GM18873 (cell line): ENCODE measurements at regions not wholly inside any gene's neighbourhood (a gene's known extent, or its start where the extent isn't known, plus 50 kb on each side); places are given as distances from the start of the nearest gene placed in this dataset.

Experiments
- ATAC-seq: cut with Tn5 transposase; IDR thresholded peaks from one replicate; pipeline ENCODE4 v1.9.1; 2021; ENCODE audit warnings: mild to moderate bottlenecking, moderate library complexity, moderate number of reproducible peaks; ENCODE audit not compliant: unreplicated experiment, low FRiP score

DNA sequence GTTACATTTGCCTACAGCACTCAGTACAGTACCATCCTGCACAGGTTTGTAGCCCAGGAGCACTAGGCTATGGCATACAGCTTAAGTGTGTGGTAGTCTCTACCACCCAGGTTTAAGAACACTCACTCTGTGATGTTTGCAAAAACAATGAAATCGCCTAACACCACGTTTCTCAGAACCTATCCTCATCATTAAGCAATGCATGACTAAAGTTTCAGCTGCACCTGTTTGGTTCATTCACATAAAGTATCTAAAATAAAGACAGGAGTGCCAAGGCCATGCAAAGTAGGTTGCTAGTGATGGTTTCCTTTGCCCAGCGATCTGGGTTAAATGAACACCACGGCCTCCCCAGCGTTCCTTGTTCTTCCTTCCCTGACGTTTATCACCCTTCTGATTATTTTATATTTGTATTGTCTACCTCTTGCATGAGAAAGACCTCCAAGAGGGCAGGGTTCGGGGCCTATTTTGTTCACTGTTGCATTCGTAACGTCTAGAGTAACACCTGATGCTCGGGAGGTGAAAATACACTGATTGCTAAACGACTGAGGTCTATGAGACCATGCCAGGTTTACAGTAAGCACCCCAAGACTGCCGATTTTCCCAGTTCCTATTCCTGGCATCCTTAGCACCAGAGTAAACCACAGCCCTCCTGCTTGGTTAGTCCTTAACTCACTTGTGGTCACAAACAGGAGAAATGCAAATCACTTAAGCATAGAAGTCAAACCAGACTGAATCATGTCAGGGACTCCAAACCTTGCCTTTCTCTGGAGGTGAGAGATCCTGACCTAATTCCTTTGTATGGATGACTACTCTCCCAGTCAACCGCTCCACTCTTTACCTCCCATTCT, 204.1 kb upstream of the NFE2L3 start:
- ATAC-seq = peak; percentile 34

DNA sequence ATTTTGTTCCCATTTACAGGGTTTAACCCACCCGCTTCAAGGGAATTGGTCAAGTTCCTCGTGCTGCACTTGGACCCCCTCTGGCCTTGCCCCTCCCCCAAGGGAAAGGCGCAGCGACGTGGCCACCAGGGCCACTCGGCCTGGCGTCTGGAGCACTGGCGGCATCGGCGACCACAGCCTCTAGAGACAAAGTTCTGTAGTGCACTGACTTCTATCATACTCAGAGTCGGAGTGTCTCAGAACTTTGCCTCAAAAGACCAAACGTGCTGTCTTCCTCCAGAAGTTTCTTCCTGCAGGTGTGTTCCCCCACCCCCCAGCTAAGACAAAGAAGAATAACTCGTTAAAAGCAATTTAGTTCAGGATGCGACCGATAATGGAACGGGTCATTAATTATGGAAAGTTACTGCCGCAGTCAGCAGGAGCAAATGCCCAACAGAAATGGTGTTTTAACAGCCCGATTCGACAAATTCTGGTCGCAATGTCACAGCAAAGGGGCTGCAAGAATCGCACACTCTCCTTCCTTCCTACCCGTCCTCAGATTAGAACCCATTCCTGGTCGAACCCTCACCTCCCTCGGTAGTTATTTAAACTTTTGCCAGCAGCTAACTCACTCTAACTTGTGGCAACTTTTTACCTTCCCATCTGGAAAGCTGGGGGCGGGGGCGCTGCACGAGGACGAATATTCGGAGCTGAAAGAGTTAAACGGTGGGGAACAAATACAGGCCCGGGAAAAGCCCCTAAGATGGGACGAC, 202.1 kb upstream of the NFE2L3 start:
- ATAC-seq = no peak

DNA sequence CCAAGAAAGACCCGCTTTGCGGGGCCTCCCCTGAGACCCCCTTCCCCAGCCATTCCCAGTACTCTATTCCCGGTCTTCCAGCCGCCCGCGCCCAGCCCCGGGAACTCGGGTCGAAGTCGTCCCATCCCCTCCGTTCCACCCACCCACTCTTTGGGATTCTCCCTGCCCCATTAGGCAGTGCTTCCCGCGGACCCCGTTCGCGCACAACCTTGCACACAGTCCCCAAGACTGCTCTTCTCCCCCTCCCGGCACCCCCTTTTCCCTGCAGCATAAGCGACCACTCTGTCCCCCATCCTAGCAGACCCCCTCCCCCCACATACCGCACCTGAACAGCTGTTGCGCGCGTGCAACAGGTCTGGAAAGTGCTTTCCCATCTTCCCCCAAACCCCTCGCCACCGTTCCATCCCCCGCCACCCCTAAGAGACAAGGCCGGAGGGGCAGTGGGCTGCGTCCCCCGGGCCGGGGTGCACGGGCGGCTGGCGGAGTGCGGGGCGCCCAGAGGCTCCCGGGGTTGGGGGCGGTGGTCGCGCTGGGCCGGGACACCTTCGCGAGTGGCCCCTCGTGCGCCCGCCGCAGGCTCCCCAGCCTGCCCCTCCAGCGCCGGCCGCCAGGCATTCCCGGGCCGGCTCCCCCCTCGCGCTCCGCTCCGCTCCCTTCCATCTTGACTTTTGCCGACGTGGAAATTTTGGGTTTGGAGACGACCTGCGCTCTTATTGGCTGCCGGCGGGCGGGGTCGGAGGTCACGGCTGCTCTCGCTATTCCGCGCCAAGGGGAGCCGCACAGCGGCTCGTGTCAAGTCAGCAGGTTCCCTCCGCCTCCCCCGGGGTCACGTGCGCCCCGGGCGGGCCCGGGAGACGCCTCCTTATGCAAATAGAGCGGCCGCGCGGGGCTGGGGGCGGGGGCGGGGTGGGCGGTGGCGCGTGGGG, 201.2 kb upstream of the NFE2L3 start:
- ATAC-seq = peak; percentile 51

- ATAC-seq = peak; percentile 34
Measured at GRCh38 chr7:25951414-25952260, 200.4 kb upstream of the NFE2L3 start.

DNA sequence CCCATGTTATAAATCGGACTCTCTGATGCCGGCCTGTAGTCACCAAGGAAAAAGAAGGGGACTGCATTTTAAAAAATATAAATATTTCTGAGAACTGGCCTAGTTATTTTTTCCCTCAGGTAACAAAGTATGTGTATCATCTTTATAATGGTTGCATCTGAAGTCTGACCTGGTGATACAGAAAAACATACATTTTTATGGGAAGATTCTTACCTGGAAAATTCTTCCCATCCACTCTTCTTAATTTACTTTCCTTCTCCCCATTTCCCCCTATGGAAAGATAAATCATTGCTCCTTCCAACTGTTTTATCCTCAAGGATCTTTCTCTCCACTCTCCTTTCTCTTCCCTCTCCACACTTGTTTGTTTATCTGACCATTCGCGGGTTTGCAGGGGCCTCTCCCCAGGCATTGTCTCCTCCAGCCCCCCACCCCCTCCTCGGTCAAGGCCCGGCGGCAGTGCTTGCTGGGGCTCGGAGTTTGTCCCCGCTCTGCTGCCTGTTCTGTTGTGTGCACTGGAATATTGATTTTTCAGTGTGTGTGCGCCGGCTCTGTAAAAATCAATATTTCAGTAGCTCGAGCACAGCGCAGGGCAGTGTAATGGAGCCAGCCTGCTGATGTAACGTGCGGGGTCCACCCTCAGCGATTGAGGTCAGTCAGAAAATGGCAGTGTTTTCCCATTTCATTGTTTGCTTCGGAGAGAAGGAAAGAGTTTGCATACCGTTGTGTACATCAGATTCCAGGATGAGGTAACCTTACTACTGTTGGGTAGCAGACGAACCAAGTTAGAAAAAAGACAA, 199.5 kb upstream of the NFE2L3 start:
- ATAC-seq = no peak

GRCh38 chr7:25953859-25954258, 198.1 kb upstream of the NFE2L3 start:
- no peak for ATAC-seq

DNA sequence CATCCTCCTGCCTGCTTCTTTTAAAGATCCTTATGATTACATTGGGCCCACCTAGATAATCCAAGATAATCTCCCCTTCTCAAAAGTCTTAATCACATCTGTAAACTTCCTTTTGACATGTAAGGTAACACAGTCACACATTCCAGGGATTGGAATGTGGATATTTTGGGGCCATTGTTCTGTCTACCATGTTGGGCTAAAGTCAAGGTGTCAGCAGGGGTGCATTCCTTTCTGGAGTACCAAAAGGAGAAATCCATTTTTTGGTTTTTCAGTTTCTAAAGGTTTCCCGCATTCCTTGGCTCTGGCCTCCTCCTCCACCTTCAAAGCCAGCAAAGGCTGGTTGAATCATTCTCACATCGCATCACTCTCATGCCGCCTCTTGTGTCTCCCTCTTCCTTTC, 197.6 kb upstream of the NFE2L3 start:
- no peak for ATAC-seq

- no peak for ATAC-seq
Measured at GRCh38 chr7:25959168-25959734, 192.7 kb upstream of the NFE2L3 start.

DNA sequence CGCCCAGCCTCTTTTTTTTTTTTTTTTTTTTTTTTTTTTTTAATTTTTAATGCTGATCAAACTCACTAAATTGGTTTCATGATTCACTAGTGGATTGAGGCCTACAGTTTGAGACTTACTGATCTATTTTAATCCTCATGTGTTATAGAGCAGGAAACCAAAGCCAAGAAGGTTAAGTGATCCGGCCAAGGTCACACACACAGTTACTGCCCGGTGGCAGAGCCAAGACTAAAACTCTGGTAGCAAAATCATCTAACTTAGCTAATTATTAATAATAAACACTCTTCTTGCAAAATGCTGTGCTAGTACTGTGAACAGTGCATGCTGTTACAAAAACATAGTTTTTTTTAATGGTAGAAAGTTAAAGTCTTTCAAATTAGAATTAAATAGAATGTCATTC, 188.3 kb upstream of the NFE2L3 start:
- ATAC-seq = no peak

DNA sequence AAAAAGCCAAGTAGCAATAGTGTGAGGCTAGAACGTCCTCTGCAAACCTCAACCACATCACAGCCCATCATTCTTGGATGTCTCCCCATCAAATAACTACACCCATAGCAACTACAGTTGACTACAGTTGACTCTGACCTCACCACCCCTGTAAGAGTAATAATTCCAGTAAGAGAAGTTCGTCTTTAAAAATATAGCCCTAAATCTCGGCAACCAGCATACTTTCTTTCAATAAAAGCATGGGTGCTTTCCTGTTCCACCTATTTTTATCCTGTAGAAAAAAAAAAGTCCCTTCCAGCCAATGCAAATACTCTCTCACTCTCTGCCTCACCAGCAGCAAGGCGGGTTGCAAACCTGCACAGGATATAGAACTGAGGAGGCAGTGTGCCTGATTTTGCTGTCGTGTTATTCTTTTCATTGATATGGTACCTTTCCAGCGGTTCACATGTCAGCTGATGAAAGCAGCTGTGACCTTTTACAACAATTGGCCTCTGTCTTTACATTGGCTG, 187.5 kb upstream of the NFE2L3 start:
- peak; percentile 38 for ATAC-seq

GRCh38 chr7:25965405-25966123, 186.4 kb upstream of the NFE2L3 start:
- ATAC-seq = no peak

DNA sequence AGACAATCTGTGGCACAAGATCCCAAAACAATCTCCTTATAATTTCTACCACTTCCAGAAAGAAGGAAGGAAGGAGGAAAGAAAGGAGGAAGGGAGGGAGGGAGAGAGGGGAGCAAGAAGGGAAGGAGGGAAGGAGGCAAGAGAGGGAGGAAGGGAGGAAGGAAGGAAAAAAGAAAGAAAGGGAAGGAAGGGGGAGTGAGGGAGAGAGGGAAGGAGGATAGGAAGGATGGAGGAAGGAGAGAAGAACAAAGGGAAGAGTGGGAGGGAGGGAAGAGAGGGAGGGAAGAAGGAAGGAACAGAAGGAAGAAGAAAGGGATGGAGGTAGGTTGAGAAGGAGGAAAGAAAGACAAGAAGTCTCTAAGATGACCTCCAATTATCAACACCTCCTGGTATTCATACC, 185.5 kb upstream of the NFE2L3 start:
- ATAC-seq = no peak

DNA sequence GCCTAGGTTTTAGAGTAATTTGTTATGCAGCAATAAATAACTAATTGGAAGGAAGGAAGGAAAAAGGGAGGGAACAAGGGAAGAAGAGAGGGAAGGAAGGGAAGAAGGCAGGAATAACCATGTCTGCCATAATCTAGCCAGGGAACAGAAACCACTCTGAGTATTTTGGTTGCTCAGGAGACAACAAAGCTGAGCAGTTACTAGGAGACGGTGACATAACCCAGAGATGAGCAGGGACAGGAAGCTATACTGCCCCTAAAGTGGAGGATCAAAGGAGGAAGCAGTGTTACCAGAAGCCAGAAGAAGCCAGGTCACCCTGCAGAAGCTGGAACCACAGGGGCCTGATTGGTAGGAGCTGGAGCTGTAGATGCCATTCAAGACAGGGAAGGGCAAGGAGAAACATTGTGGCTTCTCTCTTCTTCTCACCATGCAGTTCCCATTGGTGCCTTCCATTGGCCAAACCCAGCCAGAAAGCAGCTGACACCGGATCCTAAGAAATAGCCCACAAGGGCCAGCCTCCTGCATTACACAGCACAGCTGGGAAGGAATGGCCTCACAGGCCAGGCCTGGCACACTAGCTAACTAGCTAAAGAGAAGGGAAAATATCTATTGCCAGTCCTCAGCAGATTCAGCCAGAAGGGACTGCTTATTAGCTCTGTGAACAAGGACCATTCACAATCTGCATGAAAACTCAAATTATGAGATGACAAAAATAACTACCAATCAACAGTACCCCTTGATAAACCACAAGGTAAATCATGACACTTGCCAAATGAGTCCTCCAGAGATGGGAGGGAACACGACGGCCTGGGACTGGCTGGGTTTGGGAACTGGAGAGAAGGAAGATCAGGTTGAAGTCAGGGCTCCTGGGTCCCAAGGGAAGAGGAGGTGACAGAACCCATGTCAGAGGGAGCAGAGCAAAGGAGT, 184.5 kb upstream of the NFE2L3 start:
- peak; percentile 16 for ATAC-seq

- ATAC-seq = peak; percentile 63
Measured at GRCh38 chr7:25968205-25968993, 183.6 kb upstream of the NFE2L3 start.

DNA sequence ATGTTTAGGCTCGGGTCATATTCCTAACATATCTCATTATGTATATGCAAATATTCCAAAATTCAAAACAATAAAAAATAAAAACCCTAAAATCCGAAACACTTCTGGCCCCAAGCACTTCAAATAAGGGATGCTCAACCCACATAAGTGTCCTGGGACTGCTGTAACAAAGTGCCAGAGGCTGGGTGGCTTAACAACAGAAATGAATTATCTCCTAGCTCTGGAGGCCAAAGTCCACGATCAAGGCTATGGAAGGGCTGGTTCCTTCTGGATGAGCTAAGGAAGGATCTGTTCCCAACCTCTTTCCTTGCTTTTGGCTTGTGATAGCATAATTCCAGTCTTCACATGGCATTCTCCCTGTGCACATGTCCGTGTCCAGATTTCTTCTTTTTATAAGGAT, 181.6 kb upstream of the NFE2L3 start:
- ATAC-seq = no peak

DNA sequence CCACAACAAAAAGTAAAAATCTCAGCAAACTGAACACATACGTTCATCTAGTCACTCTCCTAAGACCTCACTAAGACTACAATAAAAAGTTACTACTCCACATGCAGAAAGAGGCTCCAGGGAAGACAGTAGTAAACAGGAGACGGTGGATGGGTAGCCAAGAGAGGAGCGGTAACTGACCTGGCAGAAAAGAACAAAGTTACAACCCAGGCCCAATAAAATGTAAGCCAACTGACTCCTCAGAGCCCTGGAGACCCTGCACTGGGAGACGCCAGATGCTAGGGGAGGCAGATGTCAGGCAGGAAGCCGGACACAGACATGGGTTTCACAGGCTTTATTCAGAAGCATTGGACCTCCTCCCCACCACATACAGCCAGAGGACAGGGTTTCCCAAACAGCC, 181.1 kb upstream of the NFE2L3 start:
- ATAC-seq = no peak
